Stimulated activated CD8-positive, alpha-beta memory T cell treated with anti-CD3 and anti-CD28 coated beads, Interleukin-12 subunit alpha, Interleukin-12 subunit beta, amount 100 ng/mL, for 24 hours (primary cell): ENCODE measurements at regions not wholly inside any gene's neighbourhood (a gene's known extent, or its start where the extent isn't known, plus 50 kb on each side); places are given as distances from the start of the nearest gene placed in this dataset.
"Not testable (repeated sequence)": the region's sequence is repeated elsewhere in the genome, so short reads cannot be mapped to it uniquely, and the experiment has no call there.

Experiments used
- DNase-seq: peaks from one replicate; pipeline ENCODE4 v3.0.0-alpha.2; 2020; ENCODE audit errors: extremely low read depth

GRCh38 chr11:134944131-134944530 is 532.1 kb upstream of the B3GAT1 start:
- DNase-seq, result no peak

- DNase-seq, result no peak
Measured at GRCh38 chr11:134943544-134943943, 531.5 kb upstream of the B3GAT1 start.

- DNase-seq, result no peak
Measured at GRCh38 chr11:134942681-134943080, 530.6 kb upstream of the B3GAT1 start.

- not testable (repeated sequence) for DNase-seq
Measured at GRCh38 chr11:134941936-134942600, 530.0 kb upstream of the B3GAT1 start.

GRCh38 chr11:134941326-134941725 is 529.3 kb upstream of the B3GAT1 start:
- no peak for DNase-seq

GRCh38 chr11:134940441-134941126 is 528.5 kb upstream of the B3GAT1 start:
- no peak for DNase-seq

- DNase-seq, result no peak
Measured at GRCh38 chr11:134939905-134940304, 527.9 kb upstream of the B3GAT1 start.

GRCh38 chr11:134939031-134939430 is 527.0 kb upstream of the B3GAT1 start:
- DNase-seq, result no peak

- no peak for DNase-seq
Measured at GRCh38 chr11:134938212-134938611, 526.2 kb upstream of the B3GAT1 start.

- DNase-seq, result not testable (repeated sequence)
Measured at GRCh38 chr11:134937193-134937592, 525.2 kb upstream of the B3GAT1 start.

GRCh38 chr11:134932761-134933160 is 520.7 kb upstream of the B3GAT1 start:
- no peak for DNase-seq

GRCh38 chr11:134925432-134925831 is 513.4 kb upstream of the B3GAT1 start:
- no peak for DNase-seq

GRCh38 chr11:134923441-134923840 is 511.4 kb upstream of the B3GAT1 start:
- DNase-seq, result no peak

GRCh38 chr11:134921938-134922337 is 509.9 kb upstream of the B3GAT1 start:
- DNase-seq, result no peak

GRCh38 chr11:134920851-134921608 is 509.0 kb upstream of the B3GAT1 start:
- DNase-seq, result no peak

- DNase-seq, result no peak
Measured at GRCh38 chr11:134916421-134917213, 504.6 kb upstream of the B3GAT1 start.

GRCh38 chr11:134915881-134916280 is 503.8 kb upstream of the B3GAT1 start:
- DNase-seq, result no peak

- no peak for DNase-seq
Measured at GRCh38 chr11:134915212-134915611, 503.2 kb upstream of the B3GAT1 start.

- DNase-seq, result no peak
Measured at GRCh38 chr11:134913999-134914590, 502.1 kb upstream of the B3GAT1 start.

- no peak for DNase-seq
Measured at GRCh38 chr11:134913391-134913790, 501.3 kb upstream of the B3GAT1 start.

- no peak for DNase-seq
Measured at GRCh38 chr11:134911514-134912180, 499.6 kb upstream of the B3GAT1 start.
